ENCODE measurements at regions not wholly inside any gene's neighbourhood (a gene's known extent, or its start where the extent isn't known, plus 50 kb on each side); places are given as distances from the start of the nearest gene placed in this dataset.
"Not testable (repeated sequence)": the region's sequence is repeated elsewhere in the genome, so short reads cannot be mapped to it uniquely, and the experiment has no call there.

DNA sequence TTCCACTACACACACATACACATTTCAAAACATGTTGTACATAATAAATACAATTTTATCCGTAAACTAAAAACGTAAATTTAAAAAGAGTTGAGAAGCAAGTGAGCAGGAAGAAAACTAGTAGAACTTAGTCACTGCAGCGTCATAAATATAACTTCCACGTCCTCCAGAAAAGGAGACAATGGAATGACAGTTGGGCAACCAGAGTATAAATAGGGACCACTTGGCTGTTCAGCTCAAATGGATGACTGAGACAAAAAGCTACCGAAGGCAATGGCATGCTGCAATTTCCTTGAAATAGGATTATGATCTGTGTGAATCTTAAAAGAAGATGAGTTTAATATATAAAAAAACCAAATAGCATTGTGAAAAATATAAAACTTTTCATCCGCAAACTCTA, 438.5 kb upstream of the RGMB start:
- H3K23ac ChIP-seq (ENCODE audit: low read length) = no peak overlapping the region
- H3K79me1 ChIP-seq (ENCODE audit: low read length) = no peaks in the 10 kb centered on the region
- no peak overlapping the region for H2AFZ ChIP-seq (ENCODE audit: insufficient read depth, low read length, poor library complexity)
- H2BK120ac ChIP-seq (ENCODE audit: insufficient read depth, low read length, poor library complexity) = no peak overlapping the region
- H4K8ac ChIP-seq (ENCODE audit: low read depth, low read length) = no peak overlapping the region
- H3K36me3 ChIP-seq (ENCODE audit: control insufficient read depth in 1 of 2, insufficient read depth in 2 of 2, low read length in 2 of 2) = no peaks in the 10 kb centered on the region
- 100% methylated on average over 1 of the region's 6 CpGs for WGBS (ENCODE audit: extremely low coverage, insufficient coverage, insufficient read length)
- H3K14ac ChIP-seq (ENCODE audit: low read length) = no peak overlapping the region
- H3K9me3 ChIP-seq (ENCODE audit: insufficient read depth, low read depth, low read length) = peaks cover 5% of the 10 kb centered on the region
- no peak overlapping the region for H4K12ac ChIP-seq (ENCODE audit: low read depth, low read length)
- H3K27ac ChIP-seq (ENCODE audit: low read depth, low read length) = no peak overlapping the region
- DNase-seq = no peak
- no peak overlapping the region for H3K18ac ChIP-seq (ENCODE audit: low read length)
- no peak overlapping the region for H3K4me2 ChIP-seq (ENCODE audit: low read length)
- H4K91ac ChIP-seq (ENCODE audit: low read depth, low read length) = no peak overlapping the region
- H3K4me3 ChIP-seq (ENCODE audit: low read depth, low read length) = no peak overlapping the region
- H2AK5ac ChIP-seq (ENCODE audit: low read length) = no peak overlapping the region
- H2BK5ac ChIP-seq (ENCODE audit: low read depth, low read length, poor library complexity) = no peak overlapping the region
- H3K9ac ChIP-seq (ENCODE audit: low read length) = no peak overlapping the region
- no peaks in the 10 kb centered on the region for H3K27me3 ChIP-seq (ENCODE audit: insufficient read depth, low read length)
- no peak overlapping the region for H3K4ac ChIP-seq (ENCODE audit: low read depth, low read length)
- no peaks in the 10 kb centered on the region for H3K4me1 ChIP-seq (ENCODE audit: control insufficient read depth in 1 of 2, insufficient read depth in 2 of 2, low read length in 2 of 2)
- H2BK12ac ChIP-seq (ENCODE audit: low read length) = no peak overlapping the region
- H3K79me2 ChIP-seq (ENCODE audit: control insufficient read depth, insufficient read depth, low read length, poor library complexity) = no peaks in the 10 kb centered on the region

DNA sequence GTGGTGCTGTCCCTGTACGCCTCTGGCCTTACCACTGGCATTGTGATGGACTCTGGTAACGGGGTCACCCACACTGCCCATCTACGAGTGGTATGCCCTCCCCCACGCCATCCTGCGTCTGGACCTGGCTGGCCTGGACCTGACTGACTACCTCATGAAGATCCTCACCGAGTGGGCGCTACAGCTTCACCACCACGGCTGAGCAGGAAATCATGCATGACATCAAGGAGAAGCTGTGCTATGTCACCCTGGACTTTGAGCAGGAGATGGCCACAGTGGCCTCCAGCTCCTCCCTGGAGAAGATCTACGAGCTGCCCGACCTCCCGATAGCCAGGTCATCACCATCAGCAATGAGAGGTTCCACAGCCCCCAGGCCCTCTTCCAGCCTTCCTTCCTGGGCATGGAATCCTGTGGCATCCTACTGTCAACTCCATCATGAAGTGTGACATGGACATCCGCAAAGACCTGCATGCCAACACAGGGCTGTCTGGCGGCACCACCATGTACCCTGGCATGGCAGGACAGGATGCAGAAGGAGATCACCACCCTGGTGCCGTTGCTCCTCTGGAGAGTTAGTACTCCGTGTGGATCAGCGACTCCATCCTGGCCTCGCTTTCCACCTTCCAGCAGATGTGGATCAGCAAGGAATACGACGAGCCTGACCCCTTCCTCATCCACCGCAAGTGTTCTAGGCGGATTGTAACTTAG, 434.2 kb upstream of the RGMB start:
- Histone ChIP-seq H3K4me2 (ENCODE audit: low read length) (no peak overlapping the region), H3K79me1 (ENCODE audit: low read length) (no peaks in the 10 kb centered on the region), H3K4ac (ENCODE audit: low read depth, low read length) (no peak overlapping the region), H3K23ac (ENCODE audit: low read length) (no peak overlapping the region), H3K14ac (ENCODE audit: low read length) (no peak overlapping the region), H2AFZ (ENCODE audit: insufficient read depth, low read length, poor library complexity) (no peak overlapping the region), H2BK5ac (ENCODE audit: low read depth, low read length, poor library complexity) (no peak overlapping the region), H4K12ac (ENCODE audit: low read depth, low read length) (no peak overlapping the region), H2BK120ac (ENCODE audit: insufficient read depth, low read length, poor library complexity) (no peak overlapping the region), H2AK5ac (ENCODE audit: low read length) (no peak overlapping the region), H4K91ac (ENCODE audit: low read depth, low read length) (no peak overlapping the region), H3K9me3 (ENCODE audit: insufficient read depth, low read depth, low read length) (peaks cover 11% of the 10 kb centered on the region), H2BK12ac (ENCODE audit: low read length) (no peak overlapping the region), H3K4me1 (ENCODE audit: control insufficient read depth in 1 of 2, insufficient read depth in 2 of 2, low read length in 2 of 2) (no peaks in the 10 kb centered on the region), H3K9ac (ENCODE audit: low read length) (no peak overlapping the region), H3K4me3 (ENCODE audit: low read depth, low read length) (no peak overlapping the region), H4K8ac (ENCODE audit: low read depth, low read length) (no peak overlapping the region), H3K18ac (ENCODE audit: low read length) (no peak overlapping the region), H3K36me3 (ENCODE audit: control insufficient read depth in 1 of 2, insufficient read depth in 2 of 2, low read length in 2 of 2) (no peaks in the 10 kb centered on the region), H3K27me3 (ENCODE audit: insufficient read depth, low read length) (no peaks in the 10 kb centered on the region), H3K79me2 (ENCODE audit: control insufficient read depth, insufficient read depth, low read length, poor library complexity) (no peaks in the 10 kb centered on the region), H3K27ac (ENCODE audit: low read depth, low read length) (no peak overlapping the region)
- no peak for DNase-seq
- no CpG with 5 or more reads among the region's 21 CpGs for WGBS (ENCODE audit: extremely low coverage, insufficient coverage, insufficient read length)

DNA sequence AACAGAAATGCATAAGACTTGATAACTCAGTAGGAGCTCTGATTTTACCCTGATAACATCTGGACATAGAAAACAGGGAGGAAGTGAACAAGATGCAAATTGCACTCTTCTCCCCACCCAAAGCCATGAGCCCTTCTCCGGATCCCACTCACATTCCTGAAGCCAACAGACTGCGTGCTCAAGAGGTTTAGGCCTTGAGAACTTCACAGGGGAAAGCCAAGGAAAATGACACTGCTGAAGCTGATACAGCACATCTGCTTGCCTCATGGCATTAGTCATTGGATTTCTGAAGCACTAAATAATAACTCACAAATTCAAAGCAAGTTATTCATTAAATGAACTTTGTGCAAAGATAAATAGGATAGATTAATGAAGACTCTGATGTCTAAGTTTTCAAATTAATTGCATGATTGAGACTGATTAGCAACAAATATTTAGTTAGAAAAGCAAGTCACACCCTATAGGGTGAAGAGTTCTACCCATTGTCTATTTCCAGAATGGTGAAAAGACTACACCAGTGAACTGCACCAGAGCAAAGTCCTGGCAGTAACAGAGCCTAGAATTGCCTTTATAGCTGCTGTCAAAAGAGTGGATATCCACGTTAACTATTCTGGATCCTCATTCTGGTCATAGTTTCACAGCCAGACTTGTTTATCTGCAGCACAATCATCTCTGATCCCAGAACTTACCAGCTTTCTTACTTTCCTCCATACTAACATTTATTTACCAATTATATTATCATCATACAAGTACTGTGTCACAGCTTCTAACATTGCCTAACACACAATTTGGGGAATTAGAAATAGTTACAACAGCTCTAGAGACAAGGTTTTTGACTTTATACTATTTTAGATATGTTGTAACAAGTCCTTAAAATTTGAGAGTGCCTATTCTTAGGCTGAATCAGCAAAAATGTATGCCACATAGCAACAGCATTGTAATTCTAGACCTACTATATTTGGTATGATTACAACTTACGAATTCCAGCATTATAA, 432.1 kb upstream of the RGMB start:
- H3K4me3 ChIP-seq (ENCODE audit: low read depth, low read length) = no peak overlapping the region
- no peak overlapping the region for H4K8ac ChIP-seq (ENCODE audit: low read depth, low read length)
- H2AK5ac ChIP-seq (ENCODE audit: low read length) = no peak overlapping the region
- no peaks in the 10 kb centered on the region for H3K4me1 ChIP-seq (ENCODE audit: control insufficient read depth in 1 of 2, insufficient read depth in 2 of 2, low read length in 2 of 2)
- H2BK120ac ChIP-seq (ENCODE audit: insufficient read depth, low read length, poor library complexity) = no peak overlapping the region
- no peak overlapping the region for H2BK12ac ChIP-seq (ENCODE audit: low read length)
- H4K91ac ChIP-seq (ENCODE audit: low read depth, low read length) = no peak overlapping the region
- H3K27me3 ChIP-seq (ENCODE audit: insufficient read depth, low read length) = no peaks in the 10 kb centered on the region
- H3K9me3 ChIP-seq (ENCODE audit: insufficient read depth, low read depth, low read length) = peaks cover 11% of the 10 kb centered on the region
- H3K14ac ChIP-seq (ENCODE audit: low read length) = no peak overlapping the region
- no peaks in the 10 kb centered on the region for H3K36me3 ChIP-seq (ENCODE audit: control insufficient read depth in 1 of 2, insufficient read depth in 2 of 2, low read length in 2 of 2)
- no peak overlapping the region for H3K27ac ChIP-seq (ENCODE audit: low read depth, low read length)
- H4K12ac ChIP-seq (ENCODE audit: low read depth, low read length) = no peak overlapping the region
- no peak overlapping the region for H3K4ac ChIP-seq (ENCODE audit: low read depth, low read length)
- no peak overlapping the region for H3K23ac ChIP-seq (ENCODE audit: low read length)
- no peaks in the 10 kb centered on the region for H3K79me1 ChIP-seq (ENCODE audit: low read length)
- H2BK5ac ChIP-seq (ENCODE audit: low read depth, low read length, poor library complexity) = no peak overlapping the region
- no peaks in the 10 kb centered on the region for H3K79me2 ChIP-seq (ENCODE audit: control insufficient read depth, insufficient read depth, low read length, poor library complexity)
- DNase-seq = no peak
- H3K18ac ChIP-seq (ENCODE audit: low read length) = no peak overlapping the region
- no peak overlapping the region for H2AFZ ChIP-seq (ENCODE audit: insufficient read depth, low read length, poor library complexity)
- no CpG with 5 or more reads among the region's 4 CpGs for WGBS (ENCODE audit: extremely low coverage, insufficient coverage, insufficient read length)
- no peak overlapping the region for H3K9ac ChIP-seq (ENCODE audit: low read length)
- no peak overlapping the region for H3K4me2 ChIP-seq (ENCODE audit: low read length)

DNA sequence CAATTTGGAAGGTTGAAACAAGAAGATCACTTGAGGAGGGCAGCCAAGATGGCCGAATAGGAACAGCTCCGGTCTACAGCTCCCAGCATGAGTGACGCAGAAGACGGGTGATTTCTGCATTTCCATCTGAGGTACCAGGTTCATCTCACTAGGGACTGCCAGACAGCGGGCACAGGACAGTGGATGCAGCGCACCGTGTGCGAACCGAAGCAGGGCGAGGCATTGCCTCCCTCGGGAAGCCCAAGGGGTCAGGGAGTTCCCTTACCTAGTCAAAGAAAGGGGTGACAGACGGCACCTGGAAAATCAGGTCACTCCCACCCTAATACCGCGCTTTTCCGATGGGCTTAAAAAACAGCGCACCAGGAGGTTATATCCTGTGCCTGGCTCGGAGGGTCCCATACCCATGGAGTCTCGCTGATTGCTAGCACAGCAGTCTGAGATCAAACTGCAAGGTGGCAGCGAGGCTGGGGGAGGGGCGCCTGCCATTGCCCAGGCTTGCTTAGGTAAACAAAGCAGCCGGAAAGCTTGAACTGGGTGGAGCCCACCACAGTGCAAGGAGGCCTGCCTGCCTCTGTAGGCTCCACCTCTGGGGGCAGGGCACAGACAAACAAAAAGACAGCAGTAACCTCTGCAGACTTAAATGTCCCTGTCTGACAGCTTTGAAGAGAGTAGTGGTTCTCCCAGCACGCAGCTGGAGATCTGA, 430.4 kb upstream of the RGMB start:
- not testable (repeated sequence) for H3K36me3 ChIP-seq (ENCODE audit: control insufficient read depth in 1 of 2, insufficient read depth in 2 of 2, low read length in 2 of 2); H3K79me2 ChIP-seq (ENCODE audit: control insufficient read depth, insufficient read depth, low read length, poor library complexity); DNase-seq; H2AFZ ChIP-seq (ENCODE audit: insufficient read depth, low read length, poor library complexity); H2AK5ac ChIP-seq (ENCODE audit: low read length); H4K12ac ChIP-seq (ENCODE audit: low read depth, low read length); H4K91ac ChIP-seq (ENCODE audit: low read depth, low read length); H3K27ac ChIP-seq (ENCODE audit: low read depth, low read length); H3K4me2 ChIP-seq (ENCODE audit: low read length); H2BK12ac ChIP-seq (ENCODE audit: low read length); H2BK120ac ChIP-seq (ENCODE audit: insufficient read depth, low read length, poor library complexity); H3K4me3 ChIP-seq (ENCODE audit: low read depth, low read length); H3K23ac ChIP-seq (ENCODE audit: low read length); H3K14ac ChIP-seq (ENCODE audit: low read length); H3K4ac ChIP-seq (ENCODE audit: low read depth, low read length); H2BK5ac ChIP-seq (ENCODE audit: low read depth, low read length, poor library complexity); H3K4me1 ChIP-seq (ENCODE audit: control insufficient read depth in 1 of 2, insufficient read depth in 2 of 2, low read length in 2 of 2); H3K18ac ChIP-seq (ENCODE audit: low read length); H3K27me3 ChIP-seq (ENCODE audit: insufficient read depth, low read length); H4K8ac ChIP-seq (ENCODE audit: low read depth, low read length); H3K9ac ChIP-seq (ENCODE audit: low read length); H3K79me1 ChIP-seq (ENCODE audit: low read length)
- peaks cover 11% of the 10 kb centered on the region for H3K9me3 ChIP-seq (ENCODE audit: insufficient read depth, low read depth, low read length)
- no CpG with 5 or more reads among the region's 22 CpGs for WGBS (ENCODE audit: extremely low coverage, insufficient coverage, insufficient read length)
